ENCODE measurements at regions not wholly inside any gene's neighbourhood (a gene's known extent, or its start where the extent isn't known, plus 50 kb on each side); places are given as distances from the start of the nearest gene placed in this dataset.

DNA sequence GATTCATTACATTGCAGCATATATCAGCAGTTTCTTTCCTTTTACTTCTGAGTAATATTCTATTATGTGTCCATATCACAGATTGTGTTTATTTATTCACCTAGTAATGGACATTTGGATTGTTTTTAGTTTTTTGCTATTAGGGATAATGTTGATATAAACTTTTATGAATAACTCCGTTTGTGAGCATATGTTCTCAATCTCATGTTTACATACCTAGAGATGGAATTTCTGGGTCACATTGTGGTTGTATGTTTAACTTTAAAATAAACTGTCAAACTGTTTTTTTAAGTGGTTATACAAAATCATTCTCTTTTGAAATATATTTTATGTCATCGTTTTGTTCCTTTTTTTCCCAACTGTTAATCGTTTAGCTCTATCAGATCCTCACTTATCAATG lies 311.6 kb downstream of the MMUT start:
- TF ChIP-seq CEBPB (IDR thresholded peaks at IDR 0.05) (no peak), RAD21 (IDR thresholded peaks at IDR 0.05; ENCODE audit: low read depth) (no peak), EP300 (IDR thresholded peaks at IDR 0.05; ENCODE audit: borderline replicate concordance) (no peak), REST (IDR thresholded peaks at IDR 0.05; ENCODE audit: low read depth) (no peak), FOXM1 (IDR thresholded peaks at IDR 0.05; ENCODE audit: borderline replicate concordance, low read depth) (no peak), NFIC (IDR thresholded peaks at IDR 0.05) (no peak), TEAD4 (IDR thresholded peaks at IDR 0.05) (no peak)
- TF ChIP-seq, protein P1, sequence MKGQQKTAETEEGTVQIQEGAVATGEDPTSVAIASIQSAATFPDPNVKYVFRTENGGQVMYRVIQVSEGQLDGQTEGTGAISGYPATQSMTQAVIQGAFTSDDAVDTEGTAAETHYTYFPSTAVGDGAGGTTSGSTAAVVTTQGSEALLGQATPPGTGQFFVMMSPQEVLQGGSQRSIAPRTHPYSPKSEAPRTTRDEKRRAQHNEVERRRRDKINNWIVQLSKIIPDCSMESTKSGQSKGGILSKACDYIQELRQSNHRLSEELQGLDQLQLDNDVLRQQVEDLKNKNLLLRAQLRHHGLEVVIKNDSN (IDR thresholded peaks at IDR 0.05) = no peak
- TF ChIP-seq, protein P2, sequence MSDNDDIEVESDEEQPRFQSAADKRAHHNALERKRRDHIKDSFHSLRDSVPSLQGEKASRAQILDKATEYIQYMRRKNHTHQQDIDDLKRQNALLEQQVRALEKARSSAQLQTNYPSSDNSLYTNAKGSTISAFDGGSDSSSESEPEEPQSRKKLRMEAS (IDR thresholded peaks at IDR 0.05) = no peak

- TF ChIP-seq YY1 (IDR thresholded peaks at IDR 0.05; ENCODE audit: low read depth) (no peak), TAF1 (IDR thresholded peaks at IDR 0.05; ENCODE audit: low read depth) (no peak), RAD21 (IDR thresholded peaks at IDR 0.05; ENCODE audit: low read depth) (no peak), FOXM1 (IDR thresholded peaks at IDR 0.05; ENCODE audit: borderline replicate concordance, low read depth) (no peak), NFIC (IDR thresholded peaks at IDR 0.05) (no peak)
Observed at GRCh38 chr6:49151033-49151432, 312.0 kb downstream of the MMUT start.

DNA sequence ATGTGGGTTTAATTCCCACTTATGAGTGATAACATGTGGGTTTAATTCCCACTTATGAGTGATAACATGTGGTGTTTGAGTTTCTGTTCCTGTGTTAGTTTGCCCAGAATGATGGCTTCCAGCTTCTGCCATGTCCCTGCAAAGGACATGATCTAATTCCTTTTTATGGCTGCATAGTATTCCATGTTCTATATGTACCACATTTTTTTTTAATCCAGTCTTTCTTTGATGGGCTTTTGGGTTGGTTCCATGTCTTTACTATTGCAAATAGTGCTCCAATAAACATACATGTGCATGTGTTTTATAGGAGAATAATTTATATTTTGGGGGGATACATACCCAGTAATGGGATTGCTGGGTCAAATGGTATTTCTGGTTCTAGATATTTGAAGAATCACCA lies 317.8 kb downstream of the MMUT start:
- TF ChIP-seq, protein P2 (IDR thresholded peaks at IDR 0.05) = no peak
- TF ChIP-seq FOXM1 (IDR thresholded peaks at IDR 0.05; ENCODE audit: borderline replicate concordance, low read depth) (no peak), RAD21 (IDR thresholded peaks at IDR 0.05; ENCODE audit: low read depth) (no peak), NFIC (IDR thresholded peaks at IDR 0.05) (no peak), TAF1 (IDR thresholded peaks at IDR 0.05; ENCODE audit: low read depth) (no peak), ZBTB7A (IDR thresholded peaks at IDR 0.05; ENCODE audit: low read depth) (no peak), TEAD4 (IDR thresholded peaks at IDR 0.05) (no peak), REST (IDR thresholded peaks at IDR 0.05; ENCODE audit: low read depth) (no peak), CREB1 (IDR thresholded peaks at IDR 0.05; ENCODE audit: low read depth) (no peak), TCF12 (IDR thresholded peaks at IDR 0.05; ENCODE audit: low read depth) (no peak), YY1 (IDR thresholded peaks at IDR 0.05; ENCODE audit: low read depth) (no peak), EP300 (IDR thresholded peaks at IDR 0.05; ENCODE audit: borderline replicate concordance) (no peak), EGR1 (IDR thresholded peaks at IDR 0.05) (no peak), CEBPB (IDR thresholded peaks at IDR 0.05) (no peak)
- TF ChIP-seq, protein P1 (IDR thresholded peaks at IDR 0.05) = no peak

- TF ChIP-seq YY1 (IDR thresholded peaks at IDR 0.05; ENCODE audit: low read depth) = no peak
- TF ChIP-seq, protein P2 (IDR thresholded peaks at IDR 0.05) = no peak
- no peak for TF ChIP-seq CREB1 (IDR thresholded peaks at IDR 0.05; ENCODE audit: low read depth)
- TF ChIP-seq TAF1 (IDR thresholded peaks at IDR 0.05; ENCODE audit: low read depth) = no peak
Observed at GRCh38 chr6:49142421-49143151, 320.5 kb downstream of the MMUT start.

GRCh38 chr6:49121970-49122369 lies 341.1 kb downstream of the MMUT start:
- TF ChIP-seq, protein P1 (IDR thresholded peaks at IDR 0.05) = no peak
- TF ChIP-seq REST (IDR thresholded peaks at IDR 0.05; ENCODE audit: low read depth) = no peak
- TF ChIP-seq, protein P2 (IDR thresholded peaks at IDR 0.05) = no peak
- no peak for TF ChIP-seq FOXM1 (IDR thresholded peaks at IDR 0.05; ENCODE audit: borderline replicate concordance, low read depth)
- no peak for TF ChIP-seq YY1 (IDR thresholded peaks at IDR 0.05; ENCODE audit: low read depth)
- no peak for TF ChIP-seq EP300 (IDR thresholded peaks at IDR 0.05; ENCODE audit: borderline replicate concordance)
- no peak for TF ChIP-seq TEAD4 (IDR thresholded peaks at IDR 0.05)
- no peak for TF ChIP-seq ZBTB7A (IDR thresholded peaks at IDR 0.05; ENCODE audit: low read depth)
- no peak for TF ChIP-seq CEBPB (IDR thresholded peaks at IDR 0.05)
- no peak for TF ChIP-seq RAD21 (IDR thresholded peaks at IDR 0.05; ENCODE audit: low read depth)
- TF ChIP-seq EGR1 (IDR thresholded peaks at IDR 0.05) = no peak
- no peak for TF ChIP-seq NFIC (IDR thresholded peaks at IDR 0.05)
- TF ChIP-seq TAF1 (IDR thresholded peaks at IDR 0.05; ENCODE audit: low read depth) = no peak

All from Ishikawa (cell line).